ENCODE measurements at regions not wholly inside any gene's neighbourhood (a gene's known extent, or its start where the extent isn't known, plus 50 kb on each side); places are given as distances from the start of the nearest gene placed in this dataset.
A peak's percentile ranks its signal among the peaks of the same experiment; 100 is the strongest.

DNA sequence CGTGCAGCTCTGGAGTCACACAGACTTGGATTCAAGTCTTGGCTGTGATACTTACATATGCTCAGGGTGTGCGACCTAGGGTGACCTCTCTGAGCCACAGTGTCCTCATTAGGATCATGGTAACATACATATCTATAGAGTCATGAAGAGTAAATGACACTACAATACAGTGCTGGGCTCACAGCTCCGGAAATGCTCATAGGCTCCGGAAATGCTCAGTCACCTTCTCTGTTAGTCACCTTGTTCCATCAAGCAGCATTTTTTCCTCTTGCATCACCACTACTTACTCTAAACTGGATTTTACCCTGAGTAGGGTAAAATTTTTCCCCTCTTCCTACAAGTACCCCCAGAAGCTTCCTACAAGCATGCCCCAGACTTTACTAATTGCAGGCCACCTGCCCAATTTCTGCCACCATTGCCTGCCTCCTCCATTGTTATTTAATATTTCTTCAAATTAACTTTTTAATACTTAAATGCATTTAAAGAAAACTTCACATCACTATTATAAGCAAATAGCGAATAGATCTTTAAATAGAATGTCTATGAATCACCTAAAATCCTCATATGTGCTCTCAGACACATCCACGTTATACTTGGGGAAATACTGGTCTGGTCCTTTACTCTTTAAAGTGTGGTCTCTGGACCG is 147.6 kb upstream of the SPRY4 start (continued):
- TF ChIP-seq SMC3 (conservative IDR thresholded peaks at IDR 0.05; ENCODE audit: insufficient read depth, low read depth, low read length) = no peak
- no peak for TF ChIP-seq ZNF217 (CRISPR knock-in tag; IDR thresholded peaks at IDR 0.05)
- TF ChIP-seq CLOCK (CRISPR knock-in tag; IDR thresholded peaks at IDR 0.05; ENCODE audit: borderline replicate concordance) = no peak
- peak; percentile 85; the same call in 1 of the 2 replicates for TF ChIP-seq ESRRA (IDR thresholded peaks at IDR 0.05; ENCODE audit: borderline replicate concordance, low read depth)
- no peak for TF ChIP-seq ZNF75A (CRISPR knock-in tag; IDR thresholded peaks at IDR 0.05)
- TF ChIP-seq CREBBP (IDR thresholded peaks at IDR 0.05; ENCODE audit: low read depth, low read length) = no peak
- no peak; the same call in 1 of the 2 replicates for TF ChIP-seq SMAD4 (CRISPR knock-in tag; conservative IDR thresholded peaks at IDR 0.05)
- TF ChIP-seq ZBTB40 (IDR thresholded peaks at IDR 0.05) = peak; percentile 82
- TF ChIP-seq ZBTB40 (CRISPR knock-in tag; IDR thresholded peaks at IDR 0.05) = no peak
- TF ChIP-seq ARNT (IDR thresholded peaks at IDR 0.05) = 0 out of 4 replicates have a peak, but pooled peaks of 1 of the 2 experiments have one; percentile 74
- no peak for TF ChIP-seq PTBP1 (IDR thresholded peaks at IDR 0.05; ENCODE audit: low read depth, low read length)
- TF ChIP-seq, protein P1, sequence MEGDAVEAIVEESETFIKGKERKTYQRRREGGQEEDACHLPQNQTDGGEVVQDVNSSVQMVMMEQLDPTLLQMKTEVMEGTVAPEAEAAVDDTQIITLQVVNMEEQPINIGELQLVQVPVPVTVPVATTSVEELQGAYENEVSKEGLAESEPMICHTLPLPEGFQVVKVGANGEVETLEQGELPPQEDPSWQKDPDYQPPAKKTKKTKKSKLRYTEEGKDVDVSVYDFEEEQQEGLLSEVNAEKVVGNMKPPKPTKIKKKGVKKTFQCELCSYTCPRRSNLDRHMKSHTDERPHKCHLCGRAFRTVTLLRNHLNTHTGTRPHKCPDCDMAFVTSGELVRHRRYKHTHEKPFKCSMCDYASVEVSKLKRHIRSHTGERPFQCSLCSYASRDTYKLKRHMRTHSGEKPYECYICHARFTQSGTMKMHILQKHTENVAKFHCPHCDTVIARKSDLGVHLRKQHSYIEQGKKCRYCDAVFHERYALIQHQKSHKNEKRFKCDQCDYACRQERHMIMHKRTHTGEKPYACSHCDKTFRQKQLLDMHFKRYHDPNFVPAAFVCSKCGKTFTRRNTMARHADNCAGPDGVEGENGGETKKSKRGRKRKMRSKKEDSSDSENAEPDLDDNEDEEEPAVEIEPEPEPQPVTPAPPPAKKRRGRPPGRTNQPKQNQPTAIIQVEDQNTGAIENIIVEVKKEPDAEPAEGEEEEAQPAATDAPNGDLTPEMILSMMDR (IDR thresholded peaks at IDR 0.05 in 2 of 3, conservative IDR thresholded peaks at IDR 0.05 in 1 of 3; ENCODE audit: insufficient read depth in 2 of 3, low read depth in 1 of 3, low read length in 3 of 3) = no peak
- no peak for TF ChIP-seq XRCC4 (IDR thresholded peaks at IDR 0.05; ENCODE audit: extremely low read depth, insufficient read depth, insufficient read length)
- peak; percentile 87 for TF ChIP-seq BRD9 (IDR thresholded peaks at IDR 0.05; ENCODE audit: low read depth, partially characterized antibody)
- no peak for TF ChIP-seq ZNF232 (CRISPR knock-in tag; IDR thresholded peaks at IDR 0.05)

Data from K562 (cell line).